Stimulated activated CD4-positive, alpha-beta T cell treated with anti-CD3 and anti-CD28 coated beads, Interleukin-2, amount 100 ng/mL, for 48 hours (primary cell): ENCODE measurements at regions not wholly inside any gene's neighbourhood (a gene's known extent, or its start where the extent isn't known, plus 50 kb on each side); places are given as distances from the start of the nearest gene placed in this dataset.
A peak's percentile ranks its signal among the peaks of the same experiment; 100 is the strongest.
"Not testable (repeated sequence)": the region's sequence is repeated elsewhere in the genome, so short reads cannot be mapped to it uniquely, and the experiment has no call there.

Source experiments
- DNase-seq, 2 donors: peaks; one replicate each; pipeline ENCODE4 v3.0.0-alpha.2; 2020

DNA sequence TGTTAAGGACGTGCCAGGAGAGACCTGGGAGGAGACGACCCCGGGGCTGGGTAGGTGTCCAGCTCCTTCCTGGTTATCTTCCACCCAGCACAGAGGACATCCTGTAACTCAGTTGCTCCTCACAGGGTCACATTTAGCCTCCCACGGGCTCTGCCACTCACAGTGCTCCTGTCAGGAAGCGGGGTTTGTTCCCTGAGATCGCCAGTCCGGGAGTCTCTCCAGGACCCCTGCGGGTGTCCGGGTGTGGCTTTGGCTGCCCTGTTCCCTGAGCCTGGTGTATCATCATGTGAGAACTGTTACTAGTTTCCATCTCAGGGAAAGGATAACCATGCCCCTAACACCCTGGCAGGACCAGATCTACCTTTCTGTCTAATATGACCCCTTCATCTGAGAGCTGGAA, 158.2 kb upstream of the RUNX1 start:
- DNase-seq, result no peak

DNA sequence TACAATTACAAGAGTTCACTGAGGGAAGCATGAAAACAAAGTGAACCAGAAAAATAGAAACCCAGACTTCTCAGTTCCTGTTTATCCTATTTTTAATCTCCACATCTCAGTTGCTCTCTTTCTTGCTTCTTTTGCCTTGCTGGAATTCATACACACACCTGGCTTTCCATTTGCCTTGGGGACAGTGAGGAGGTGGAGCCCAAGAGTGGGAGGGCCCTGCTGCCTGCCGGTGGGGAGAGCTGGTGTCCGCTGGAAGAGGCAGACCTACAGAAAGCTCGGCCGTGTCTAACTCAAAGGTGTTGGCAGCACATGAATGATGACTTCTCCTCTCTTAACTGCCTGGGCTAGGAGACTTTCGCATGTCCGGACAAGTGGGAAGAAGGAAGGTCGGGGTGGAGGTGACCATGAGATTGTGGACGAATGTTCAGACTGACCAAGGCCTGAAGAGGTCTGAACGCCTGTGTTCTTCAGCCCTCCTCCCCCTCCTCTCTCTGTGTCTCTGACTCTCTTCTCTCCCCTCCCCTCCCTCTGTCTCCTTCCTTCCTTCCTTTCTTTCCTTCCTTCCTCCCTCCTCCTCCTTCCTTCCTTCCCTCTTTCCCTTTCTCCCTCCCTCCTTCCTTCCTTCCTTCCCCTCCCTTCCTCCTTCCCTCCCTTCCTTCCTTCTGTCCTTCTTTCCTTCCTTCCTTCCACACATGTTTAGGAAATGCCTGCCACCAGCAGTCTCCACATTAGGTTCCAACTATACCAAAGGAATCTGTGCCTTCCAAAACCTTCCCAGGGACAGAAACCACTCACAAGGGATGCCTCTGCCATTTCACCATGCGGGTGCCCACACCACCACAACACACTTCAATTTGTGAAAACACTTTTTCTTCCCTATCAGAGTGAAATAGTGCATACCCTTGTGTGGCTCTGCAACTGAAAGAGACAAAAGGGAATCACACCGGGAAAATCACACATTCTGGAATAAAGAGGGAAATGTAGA, 157.3 kb upstream of the RUNX1 start:
- DNase-seq, result no peak

DNA sequence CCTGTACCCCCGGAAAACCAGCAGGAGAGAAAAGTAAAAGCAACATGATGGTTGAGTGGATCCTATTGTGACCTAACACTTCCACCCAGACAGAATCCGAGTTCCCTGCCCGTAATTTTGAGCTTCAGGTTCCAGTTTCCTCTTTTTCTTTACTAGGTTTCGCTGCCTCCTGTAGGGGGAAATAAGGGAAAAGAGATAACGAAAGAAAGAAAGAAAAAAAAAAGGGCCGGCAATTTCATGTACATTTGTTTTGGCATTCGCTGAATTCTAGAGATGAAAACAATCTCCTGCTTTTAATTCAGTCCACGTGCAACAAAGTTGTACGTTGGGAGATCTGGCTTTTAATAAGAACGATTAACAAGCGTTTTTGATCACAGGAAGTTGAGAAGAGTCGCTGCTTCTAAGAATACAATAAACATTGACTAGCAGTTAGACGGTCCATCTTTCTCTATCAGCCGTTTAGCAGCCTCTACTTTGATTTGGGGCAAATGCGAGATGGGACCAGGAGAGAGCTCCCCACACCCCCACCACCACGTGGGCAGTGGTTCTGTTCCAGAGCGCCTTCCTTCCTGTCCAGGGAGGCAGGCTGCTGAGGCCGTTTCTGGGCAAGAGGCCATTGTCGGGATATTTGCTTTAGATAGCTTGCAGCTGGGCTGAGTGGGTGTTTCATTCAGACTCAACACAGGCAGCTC, 155.9 kb upstream of the RUNX1 start:
- peak in 1 of 2 donors; percentile 23 for DNase-seq

DNA sequence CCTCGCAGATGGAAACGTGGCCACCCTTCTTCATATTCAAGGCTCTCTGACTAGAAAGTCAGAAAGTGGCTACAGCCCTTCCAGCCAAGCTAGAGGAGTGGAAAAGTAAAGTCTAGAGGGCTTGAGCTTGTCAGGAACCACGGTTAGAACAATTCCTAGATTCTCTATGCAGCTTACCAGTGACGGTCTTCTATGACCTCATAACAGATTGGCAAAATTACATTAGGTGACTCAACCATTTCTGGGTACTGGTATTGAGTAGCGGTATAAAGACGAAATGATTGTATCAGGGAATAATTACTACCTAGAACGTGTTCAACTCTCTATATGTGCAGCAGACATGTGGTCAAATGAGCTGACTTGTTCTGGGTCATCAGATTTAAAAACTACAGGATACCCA, 155.0 kb upstream of the RUNX1 start:
- DNase-seq, result no peak

DNA sequence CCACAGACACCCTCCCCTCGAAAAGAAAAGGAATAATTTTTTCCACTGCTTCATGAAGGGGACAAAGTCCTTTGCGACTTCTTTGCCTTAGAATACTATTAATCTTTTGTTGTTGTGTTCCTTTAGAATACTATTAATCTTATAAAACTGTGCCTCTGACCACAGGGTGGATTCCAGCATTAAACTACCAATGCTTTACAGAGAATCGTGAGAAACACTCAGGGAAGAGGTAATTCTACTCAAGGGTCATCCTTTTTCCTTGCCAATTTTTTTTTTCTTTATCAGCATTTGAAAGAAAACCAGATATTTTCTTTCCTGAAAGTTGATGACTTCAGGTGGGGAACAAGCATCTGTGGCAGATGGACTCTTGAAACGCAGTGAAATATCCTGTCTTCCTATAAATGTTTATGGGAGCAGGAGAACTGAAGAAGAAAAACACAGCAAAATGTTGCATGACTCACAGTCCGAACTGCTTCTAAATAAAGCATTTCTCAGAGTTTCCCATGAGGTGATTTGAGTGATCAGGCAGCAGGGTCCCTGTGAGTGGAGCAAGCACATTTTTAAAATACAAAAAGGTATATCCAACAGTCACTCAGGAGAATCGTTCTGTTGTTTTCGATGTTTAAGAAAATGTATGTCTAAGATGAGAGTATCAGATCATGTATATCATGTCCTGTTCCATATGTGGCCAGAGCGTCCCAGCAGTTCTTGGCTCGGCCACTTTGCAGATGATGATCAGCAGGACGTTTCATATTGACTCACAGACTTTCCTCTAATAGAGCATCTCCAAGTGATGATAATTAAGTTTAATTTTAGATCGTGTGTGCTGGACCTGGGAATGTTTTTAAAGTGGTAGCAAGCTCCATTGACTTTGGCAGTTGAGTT, 154.2 kb upstream of the RUNX1 start:
- DNase-seq, result no peak

DNA sequence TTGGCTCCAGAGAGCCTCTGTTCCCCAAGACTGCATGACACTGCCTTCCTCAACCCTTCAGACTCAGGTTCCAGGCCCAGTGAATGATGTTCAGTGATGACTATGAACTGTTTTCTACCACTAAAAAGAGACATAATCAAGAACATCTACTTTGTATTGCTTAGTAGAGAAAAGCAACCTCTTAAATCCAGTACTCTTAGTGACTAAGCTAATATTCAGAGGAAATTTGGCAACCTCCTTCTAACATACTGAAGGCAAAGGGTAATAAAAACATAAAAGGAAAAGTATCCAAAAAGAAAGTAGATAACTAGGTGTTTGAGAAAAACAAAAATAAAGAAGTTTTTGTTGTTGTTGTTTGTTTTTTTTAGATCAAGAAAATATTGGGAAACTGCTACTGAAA, 153.3 kb upstream of the RUNX1 start:
- DNase-seq, result no peak

DNA sequence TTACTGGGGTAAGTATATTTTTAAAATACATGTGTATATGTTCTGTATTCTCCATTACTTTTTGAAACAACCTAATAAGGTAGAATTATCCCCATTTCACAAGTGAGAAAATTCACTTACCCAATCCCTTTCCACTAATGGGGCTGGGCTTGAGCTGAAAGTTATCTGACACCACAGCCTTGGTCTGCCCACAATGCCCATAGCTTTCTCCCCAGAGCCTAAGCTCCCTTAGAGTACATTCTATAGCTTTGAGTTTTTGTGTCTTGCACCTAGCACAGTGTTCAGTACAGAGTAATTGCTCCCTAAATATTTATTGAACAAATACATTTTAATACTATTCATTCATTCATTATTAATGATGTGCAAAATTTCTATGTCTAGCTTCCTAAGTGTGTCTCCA, 152.7 kb upstream of the RUNX1 start:
- DNase-seq, result no peak

DNA sequence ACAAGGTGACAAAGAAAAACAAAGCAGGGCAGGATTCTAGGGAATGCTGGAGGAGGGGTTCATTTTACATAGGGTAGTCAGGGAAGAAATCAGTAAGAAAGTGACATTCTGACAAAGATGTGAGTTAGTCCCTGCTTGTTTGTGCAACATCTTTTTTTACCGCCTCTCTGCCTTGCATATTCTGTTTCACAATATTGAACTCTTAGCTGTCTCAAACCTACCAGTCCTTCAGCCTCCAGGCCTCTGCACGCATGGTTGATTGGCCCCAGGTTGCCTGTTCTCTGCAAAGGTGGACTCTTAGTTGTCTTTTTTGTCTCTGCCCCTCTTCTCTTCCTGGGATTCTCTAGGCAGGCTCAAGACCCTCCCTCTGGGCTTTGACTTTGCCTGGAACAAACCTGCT, 152.2 kb upstream of the RUNX1 start:
- DNase-seq, result no peak

DNA sequence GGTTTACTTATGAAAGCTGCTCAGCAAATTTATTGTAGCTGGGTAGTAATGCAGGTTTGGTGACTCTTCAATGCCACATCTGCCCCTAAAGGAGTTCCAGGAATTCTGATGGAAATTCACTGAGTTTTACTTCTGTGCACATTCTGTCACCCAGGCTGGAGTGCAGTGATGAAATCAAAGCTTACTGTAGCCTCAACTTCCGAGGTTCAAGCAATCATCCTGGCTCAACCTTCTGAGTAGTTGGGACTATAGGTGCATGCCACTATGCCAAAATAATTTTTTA, 150.6 kb upstream of the RUNX1 start:
- no peak for DNase-seq

DNA sequence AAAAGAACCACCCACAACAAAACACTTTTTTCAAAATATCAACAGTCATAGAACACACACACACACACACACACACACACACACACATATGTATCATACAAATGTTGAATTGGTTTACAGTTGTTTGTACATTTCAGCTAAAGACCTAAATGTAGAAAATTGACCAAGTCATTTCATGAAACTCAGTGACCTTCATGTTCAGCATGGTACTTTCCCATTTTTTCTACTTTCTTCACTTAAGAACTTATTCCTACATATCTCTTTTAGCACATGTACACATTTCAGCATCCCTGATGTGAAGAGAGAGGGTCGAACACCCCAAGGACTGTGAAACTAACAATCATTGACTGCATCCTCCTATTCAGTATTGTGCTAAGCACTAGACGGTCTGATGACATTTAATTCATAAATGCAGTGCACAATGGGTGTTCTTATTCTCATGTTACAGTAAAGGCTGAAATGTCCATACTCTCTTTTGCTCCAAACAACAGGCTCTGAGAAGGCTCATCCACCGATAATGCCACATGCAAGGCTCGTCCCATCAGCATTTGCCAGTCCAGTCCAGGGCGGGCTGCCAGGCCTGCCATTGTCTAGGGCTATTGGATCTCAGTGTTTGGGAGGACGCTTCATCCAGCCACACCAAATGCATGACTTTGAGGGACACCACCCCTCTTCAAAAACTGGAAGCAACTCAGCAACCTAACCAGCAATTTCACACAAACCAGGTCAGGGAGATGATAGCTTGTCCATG, 150.1 kb upstream of the RUNX1 start:
- no peak for DNase-seq

DNA sequence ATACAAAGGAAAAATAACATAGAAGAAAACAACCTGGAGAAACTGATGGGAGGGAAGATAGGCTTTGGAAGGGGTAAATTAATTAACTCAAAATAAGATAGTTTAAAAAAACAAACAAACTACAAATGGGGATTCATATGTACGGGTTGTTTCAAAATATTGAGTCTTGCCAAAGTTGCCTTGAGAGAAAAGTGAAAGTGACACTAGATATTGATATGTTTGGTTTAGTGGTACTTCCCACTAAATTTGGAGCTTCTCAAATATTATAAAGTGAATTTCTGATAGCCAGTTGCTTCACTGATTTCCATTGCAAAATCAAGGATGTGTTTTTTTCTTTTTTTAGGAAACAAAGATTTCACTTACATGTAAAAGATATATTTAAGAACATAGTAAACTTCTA, 149.5 kb upstream of the RUNX1 start:
- DNase-seq, result no peak

DNA sequence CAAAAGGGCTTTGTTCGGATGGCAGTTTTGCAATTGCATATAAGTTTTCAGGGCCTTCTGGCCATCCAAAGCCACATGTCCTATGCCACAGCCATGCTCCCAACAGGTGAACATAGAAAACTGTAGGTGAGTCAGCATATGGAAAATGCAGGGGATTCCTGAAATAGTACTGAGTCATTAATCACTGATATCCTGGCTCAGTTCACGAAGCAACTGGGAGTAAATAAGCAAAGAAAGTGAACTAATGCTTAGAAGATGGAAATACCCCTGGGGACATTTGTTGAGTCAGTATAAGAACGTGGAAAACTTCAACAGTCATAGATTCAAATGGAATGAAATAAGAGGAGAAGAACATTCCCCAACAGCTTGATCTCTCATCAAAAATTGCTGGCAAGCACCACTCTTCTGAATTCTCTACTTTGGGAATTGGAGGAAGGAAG, 148.9 kb upstream of the RUNX1 start:
- no peak for DNase-seq

DNA sequence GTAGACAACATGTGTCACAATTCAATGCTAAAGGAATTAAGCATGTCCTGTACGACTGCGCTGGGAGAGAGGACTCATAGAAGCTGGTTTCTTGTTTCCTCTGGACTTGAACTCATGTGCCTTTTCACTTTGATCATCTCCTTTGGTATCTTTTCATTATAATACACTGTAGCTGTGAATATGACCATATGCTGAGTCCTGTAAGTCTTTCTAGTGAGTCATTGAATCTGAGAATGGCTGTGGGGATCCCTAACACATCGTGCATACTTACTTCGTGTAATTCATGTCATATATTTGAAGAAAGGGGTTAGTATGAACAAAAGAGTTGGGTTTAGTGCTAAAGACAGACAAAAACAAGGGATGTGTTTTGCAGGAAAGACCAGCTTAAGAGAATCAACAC, 148.1 kb upstream of the RUNX1 start:
- DNase-seq, result no peak

DNA sequence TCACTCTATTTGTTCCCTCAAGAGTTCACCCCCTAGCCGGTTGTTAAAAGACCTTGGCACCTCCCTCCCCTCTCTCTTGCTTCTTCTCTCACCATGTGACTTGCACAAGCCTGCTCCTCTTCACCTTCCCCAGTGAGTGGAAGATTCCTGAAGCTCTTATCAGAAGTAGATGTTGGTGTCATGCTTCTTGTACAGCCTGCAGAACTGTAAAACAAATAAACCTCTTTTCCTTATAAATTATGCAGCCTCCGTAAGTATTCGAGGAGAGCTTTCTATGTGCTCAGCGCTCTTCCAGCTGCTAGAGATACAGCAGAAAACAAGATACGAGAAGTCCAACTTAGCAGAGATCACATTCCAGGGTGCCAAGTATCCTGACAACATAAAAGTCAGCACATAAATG, 147.0 kb upstream of the RUNX1 start:
- DNase-seq, result no peak

DNA sequence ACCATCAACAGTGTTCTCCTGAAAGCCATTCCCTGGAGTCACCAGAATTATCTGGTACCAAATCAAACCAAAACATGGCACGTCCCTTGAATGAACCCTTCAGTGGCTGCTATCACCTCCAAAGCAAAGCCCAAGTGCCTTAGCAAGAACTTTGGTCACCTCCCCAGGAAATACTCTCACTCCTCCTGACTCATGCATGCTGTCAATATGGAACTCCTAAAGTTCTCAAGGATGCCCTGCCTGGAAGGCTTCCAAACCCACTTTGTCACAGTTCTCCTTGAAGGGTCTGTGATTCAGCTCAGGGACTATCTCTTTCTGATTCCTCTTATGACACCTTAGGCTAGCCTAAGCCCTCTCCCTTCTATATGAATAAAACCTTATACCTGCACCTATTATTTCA, 146.1 kb upstream of the RUNX1 start:
- DNase-seq, result no peak

DNA sequence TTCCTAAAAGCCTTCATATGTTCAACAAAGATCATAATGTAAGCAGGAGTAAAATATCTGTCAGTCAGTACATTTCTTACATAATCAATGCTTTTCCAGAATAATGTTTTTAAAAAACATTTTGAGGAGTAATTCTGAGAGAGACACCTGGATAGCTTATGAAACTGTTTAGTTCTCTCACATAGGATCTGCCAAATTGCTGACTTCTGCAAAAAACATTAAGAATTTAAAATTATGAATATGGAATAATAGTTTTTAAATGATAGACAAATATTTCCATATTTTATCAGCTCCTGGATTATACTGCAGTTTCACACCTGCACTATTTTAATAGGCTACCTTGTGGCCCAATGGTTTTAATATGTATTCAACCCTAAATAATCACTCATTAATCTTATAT, 142.7 kb upstream of the RUNX1 start:
- DNase-seq, result no peak

DNA sequence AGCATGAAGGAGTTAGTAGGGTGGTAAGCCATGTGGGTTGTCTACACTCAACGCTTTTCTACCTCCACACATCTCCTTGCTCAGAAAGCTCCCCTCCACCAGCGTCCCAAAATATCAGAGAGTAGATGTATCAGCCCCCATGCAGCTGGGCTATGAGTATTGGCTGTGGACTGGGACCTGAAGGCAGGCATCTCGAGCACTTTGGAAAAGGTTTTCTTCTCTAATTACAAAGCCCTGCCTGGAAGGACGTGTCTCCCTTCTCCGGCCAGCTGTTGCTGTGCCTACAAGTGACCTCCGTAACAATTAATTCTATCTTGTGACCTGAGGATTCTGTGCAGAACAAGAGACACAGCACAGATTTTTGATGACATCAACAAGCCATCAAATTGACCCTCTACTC, 142.0 kb upstream of the RUNX1 start:
- no peak for DNase-seq

DNA sequence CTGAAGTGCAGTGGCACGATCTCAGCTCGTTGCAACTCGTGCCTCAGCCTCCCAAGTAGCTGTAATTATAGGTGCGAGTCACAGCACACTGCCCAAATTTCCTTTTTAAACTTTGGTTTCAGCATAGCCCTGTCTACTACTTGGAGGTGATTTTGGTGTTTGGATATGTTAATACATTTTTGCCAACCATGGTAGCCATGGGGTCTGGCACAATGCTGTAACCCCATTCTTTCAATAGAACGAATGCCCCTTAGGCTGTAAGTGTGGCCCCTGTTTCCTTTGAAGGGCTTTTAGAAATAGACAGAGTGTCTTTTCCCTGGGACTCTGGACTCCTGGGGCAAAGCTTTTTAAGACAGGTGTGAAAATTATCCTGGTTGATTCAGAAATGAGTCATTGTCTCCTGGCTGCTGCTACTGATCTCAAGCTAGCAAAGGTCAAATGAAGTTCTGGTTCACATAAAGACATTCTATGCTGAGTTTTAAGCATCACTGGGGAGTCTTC, 141.1 kb upstream of the RUNX1 start:
- DNase-seq, result no peak

DNA sequence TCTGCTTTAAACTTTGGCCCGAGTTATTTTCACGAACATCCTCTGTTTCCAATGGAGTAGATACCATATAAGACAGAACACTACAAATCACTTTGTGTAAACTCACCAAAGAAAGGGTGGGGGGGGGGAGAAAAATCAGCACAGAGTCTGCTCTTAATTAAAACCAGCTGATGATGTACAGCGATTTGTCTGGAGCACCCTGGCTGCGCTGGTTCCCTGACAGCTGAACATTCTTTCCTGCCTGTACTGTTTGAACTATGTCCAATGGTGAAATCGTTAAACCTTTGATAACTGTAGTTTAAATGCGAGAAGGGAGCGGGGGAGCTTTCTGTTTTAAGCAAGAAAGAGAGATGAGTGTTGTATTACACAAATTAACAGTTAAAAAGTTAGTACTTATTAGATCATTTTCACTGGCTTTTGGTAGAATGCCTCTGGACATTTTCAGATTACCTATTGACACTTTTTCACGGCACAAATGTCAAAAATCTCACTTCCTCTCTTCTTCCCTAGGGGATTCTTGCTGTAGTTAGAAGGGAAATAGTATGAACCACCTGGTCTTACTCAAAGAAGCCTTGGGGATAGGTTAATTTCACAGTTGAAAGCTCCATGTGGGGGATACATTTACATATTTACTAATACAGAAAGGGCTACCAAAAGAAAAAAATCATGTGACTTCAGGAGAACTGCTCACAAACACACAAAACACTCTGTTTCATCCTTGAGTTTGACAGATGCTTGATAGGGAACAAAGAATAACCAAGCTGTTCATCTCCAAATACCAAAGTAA, 140.2 kb upstream of the RUNX1 start:
- DNase-seq, result no peak

DNA sequence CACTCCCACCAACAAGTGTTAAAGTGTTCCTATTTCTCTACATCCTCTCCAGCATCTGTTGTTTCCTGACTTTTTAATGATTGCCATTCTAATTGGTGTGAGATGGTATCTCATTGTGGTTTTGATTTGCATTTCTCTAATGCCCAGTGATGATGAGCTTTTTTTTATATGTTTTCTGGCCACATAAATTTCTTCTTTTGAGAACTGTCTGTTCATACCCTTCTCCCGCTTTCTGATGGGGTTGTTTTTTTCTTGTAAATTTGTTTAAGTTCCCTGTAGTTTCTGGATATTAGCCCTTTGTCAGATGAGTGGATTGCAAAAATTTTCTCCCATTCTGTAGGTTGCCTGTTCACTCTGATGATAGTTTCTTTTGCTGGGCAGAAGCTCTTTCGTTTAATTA, 134.3 kb upstream of the RUNX1 start:
- not testable (repeated sequence) for DNase-seq

DNA sequence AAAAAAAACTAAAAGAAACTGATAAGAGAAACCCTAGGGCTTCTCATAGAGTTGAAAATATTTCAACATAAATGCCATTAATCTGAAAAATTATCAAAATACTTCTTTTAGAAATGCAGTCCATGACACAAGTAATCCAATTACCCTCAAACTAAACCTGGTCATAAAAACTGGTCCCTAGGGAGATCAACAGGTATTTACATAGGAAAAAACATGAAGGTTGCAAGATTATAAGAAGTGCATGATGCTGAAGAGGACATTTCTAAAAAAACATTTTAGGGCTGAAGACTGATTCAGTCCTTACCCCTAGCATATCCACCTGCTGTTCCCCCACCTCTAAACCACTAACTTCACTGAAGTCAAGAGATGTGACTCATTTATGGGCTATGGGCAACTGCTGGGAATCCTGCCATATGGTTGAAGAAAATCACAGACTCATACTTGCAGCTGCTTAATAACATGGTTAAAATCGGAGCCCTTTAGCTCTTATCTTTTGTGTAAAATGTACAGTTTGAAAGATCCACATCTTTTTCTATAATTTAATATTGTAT, 131.0 kb upstream of the RUNX1 start:
- DNase-seq, result no peak
